CD4-positive, alpha-beta T cell treated with Interleukin-10 for 1 hour (primary cell): ENCODE measurements at regions not wholly inside any gene's neighbourhood (a gene's known extent, or its start where the extent isn't known, plus 50 kb on each side); places are given as distances from the start of the nearest gene placed in this dataset.
"Not testable (repeated sequence)": the region's sequence is repeated elsewhere in the genome, so short reads cannot be mapped to it uniquely, and the experiment has no call there.

Source experiments
- DNase-seq: peaks from one replicate; pipeline ENCODE4 v3.0.0-alpha.2; 2020

GRCh38 chr11:129733384-129733783, 82.3 kb upstream of the TMEM45B start:
- DNase-seq: no peak

- DNase-seq: no peak
Observed at GRCh38 chr11:129733981-129734380, 81.7 kb upstream of the TMEM45B start.

- no peak for DNase-seq
Observed at GRCh38 chr11:129734654-129735053, 81.0 kb upstream of the TMEM45B start.

GRCh38 chr11:129737831-129738230, 77.8 kb upstream of the TMEM45B start:
- DNase-seq: no peak

GRCh38 chr11:129738242-129738641, 77.4 kb upstream of the TMEM45B start:
- DNase-seq: no peak

GRCh38 chr11:129739339-129739738, 76.3 kb upstream of the TMEM45B start:
- DNase-seq: no peak

- no peak for DNase-seq
Observed at GRCh38 chr11:129740125-129740719, 75.4 kb upstream of the TMEM45B start.

- DNase-seq: no peak
Observed at GRCh38 chr11:129743112-129743815, 72.4 kb upstream of the TMEM45B start.

GRCh38 chr11:129747071-129747470, 68.6 kb upstream of the TMEM45B start:
- no peak for DNase-seq

- no peak for DNase-seq
Observed at GRCh38 chr11:129749141-129749540, 66.5 kb upstream of the TMEM45B start.

GRCh38 chr11:129750343-129751292, 65.0 kb upstream of the TMEM45B start:
- DNase-seq: peak; percentile 78

- DNase-seq: no peak
Observed at GRCh38 chr11:129751511-129751910, 64.1 kb upstream of the TMEM45B start.

GRCh38 chr11:129763569-129763968, 52.1 kb upstream of the TMEM45B start:
- not testable (repeated sequence) for DNase-seq

GRCh38 chr11:129764204-129764603, 51.4 kb upstream of the TMEM45B start:
- not testable (repeated sequence) for DNase-seq
